BJ (cell line): ENCODE measurements at regions not wholly inside any gene's neighbourhood (a gene's known extent, or its start where the extent isn't known, plus 50 kb on each side); places are given as distances from the start of the nearest gene placed in this dataset.

ENCODE experiments used
- CTCF ChIA-PET: fragments of 350-600 bp; formaldehyde crosslinking; extraction: SDS; loops from one replicate; lab custom pipeline; 2021; ENCODE audit warnings: antibody characterized with exemption, inconsistent platforms; lab: Yijun Ruan, JAX
- POLR2A ChIA-PET: fragments of 300-600 bp; sonication (Branson Sonifier 250); formaldehyde crosslinking; extraction: SDS; loops from one replicate; lab custom pipeline; 2021; ENCODE audit warnings: antibody characterized with exemption; lab: Charles Lee
- DNase-seq: peaks from one replicate; pipeline ENCODE4 v3.0.0-alpha.2; 2011; ENCODE audit warnings: low read depth
- H3K27me3 ChIP-seq: 2 replicates; pipeline ENCODE4 v1.6.0; 2011; ENCODE audit warnings: low read length; ENCODE audit not compliant: control insufficient read depth, insufficient read depth
- H3K36me3 ChIP-seq: 2 replicates; pipeline ENCODE4 v1.5.1; 2011; ENCODE audit warnings: low read length; ENCODE audit not compliant: control insufficient read depth, insufficient read depth
- H3K4me3 ChIP-seq: 2 replicates; pipeline ENCODE4 v1.5.1; 2011; ENCODE audit warnings: low read depth, mild to moderate bottlenecking, control low read depth, low read length
- CTCF ChIP-seq: IDR thresholded peaks from 2 replicates; pipeline ENCODE4 v1.5.1; 2011; ENCODE audit warnings: low read depth, mild to moderate bottlenecking, control low read depth, inconsistent platforms, low read length, moderate library complexity; ENCODE audit not compliant: insufficient read depth

GRCh38 chr18:7338846-7339245, 108.0 kb downstream of the LRRC30 start:
- CTCF ChIA-PET, result no interaction called here
- TF ChIP-seq CTCF, result no peak
- Histone ChIP-seq H3K27me3 (no peaks in the 10 kb centered on the region), H3K4me3 (no peak overlapping the region), H3K36me3 (no peaks in the 10 kb centered on the region)
- no peak for DNase-seq
- POLR2A ChIA-PET, result no interaction called here

- Histone ChIP-seq H3K4me3 (no peak overlapping the region), H3K27me3 (no peaks in the 10 kb centered on the region), H3K36me3 (no peaks in the 10 kb centered on the region)
- ChIA-PET POLR2A (no interaction called here), CTCF (interaction anchor here (0.9 to 1.0 kb wide), 2 partner anchors 12 to 225 kb away, joined by 3 read pairs; partner anchors contain the start of gene PTPRM)
- DNase-seq, result no peak
- TF ChIP-seq CTCF, result no peak
Observed at GRCh38 chr18:7341581-7342337, 110.9 kb downstream of the LRRC30 start.

- TF ChIP-seq CTCF, result no peak
- POLR2A ChIA-PET, result no interaction called here
Observed at GRCh38 chr18:7349181-7349837, 118.4 kb downstream of the LRRC30 start.

GRCh38 chr18:7358989-7359726, 128.3 kb downstream of the LRRC30 start:
- no peak for DNase-seq
- Histone ChIP-seq H3K27me3 (no peaks in the 10 kb centered on the region), H3K4me3 (no peak overlapping the region), H3K36me3 (no peaks in the 10 kb centered on the region)
- ChIA-PET CTCF (interaction anchor here (0.6 kb wide), 1 partner anchor 208 kb away, joined by 3 read pairs; no protein-coding TSS in a partner anchor), POLR2A (no interaction called here)
- TF ChIP-seq CTCF, result no peak

More at GRCh38 chr18:7349181-7349837, 118.4 kb downstream of the LRRC30 start:
- CTCF ChIA-PET, result no interaction called here
- Histone ChIP-seq H3K27me3 (no peaks in the 10 kb centered on the region), H3K36me3 (no peaks in the 10 kb centered on the region), H3K4me3 (no peak overlapping the region)
- no peak for DNase-seq

GRCh38 chr18:7360606-7361170, 129.8 kb downstream of the LRRC30 start:
- POLR2A ChIA-PET, result no interaction called here
- CTCF ChIA-PET, result no interaction called here
- no peak overlapping the region for H3K4me3 ChIP-seq
- no peaks in the 10 kb centered on the region for H3K36me3 ChIP-seq
- DNase-seq, result no peak
- TF ChIP-seq CTCF, result no peak
- no peaks in the 10 kb centered on the region for H3K27me3 ChIP-seq
